Peyer's patch (tissue), 4 donors: ENCODE measurements at regions not wholly inside any gene's neighbourhood (a gene's known extent, or its start where the extent isn't known, plus 50 kb on each side); places are given as distances from the start of the nearest gene placed in this dataset.

Source experiments
- POLR2A ChIP-seq, 2 donors: fragments of 450-650 bp; IDR thresholded peaks; one replicate each; pipeline ENCODE4 v1.5.1; 2017; ENCODE audit warnings: antibody characterized with exemption in 2 of 2, mild to moderate bottlenecking in 2 of 2, moderate library complexity in 2 of 2
- TF ChIP-seq, protein P1 (sequence below), 6 experiments: fragments of 450-650 bp in 4 of 6; fragments of 200-600 bp in 2 of 6; sonication (generic) in 1 of 6; IDR thresholded peaks; one replicate each; pipeline ENCODE4 v1.5.1; 2017 to 2019; ENCODE audit warnings: antibody characterized with exemption in 6 of 6, mild to moderate bottlenecking in 3 of 6, moderate library complexity in 1 of 6

DNA sequence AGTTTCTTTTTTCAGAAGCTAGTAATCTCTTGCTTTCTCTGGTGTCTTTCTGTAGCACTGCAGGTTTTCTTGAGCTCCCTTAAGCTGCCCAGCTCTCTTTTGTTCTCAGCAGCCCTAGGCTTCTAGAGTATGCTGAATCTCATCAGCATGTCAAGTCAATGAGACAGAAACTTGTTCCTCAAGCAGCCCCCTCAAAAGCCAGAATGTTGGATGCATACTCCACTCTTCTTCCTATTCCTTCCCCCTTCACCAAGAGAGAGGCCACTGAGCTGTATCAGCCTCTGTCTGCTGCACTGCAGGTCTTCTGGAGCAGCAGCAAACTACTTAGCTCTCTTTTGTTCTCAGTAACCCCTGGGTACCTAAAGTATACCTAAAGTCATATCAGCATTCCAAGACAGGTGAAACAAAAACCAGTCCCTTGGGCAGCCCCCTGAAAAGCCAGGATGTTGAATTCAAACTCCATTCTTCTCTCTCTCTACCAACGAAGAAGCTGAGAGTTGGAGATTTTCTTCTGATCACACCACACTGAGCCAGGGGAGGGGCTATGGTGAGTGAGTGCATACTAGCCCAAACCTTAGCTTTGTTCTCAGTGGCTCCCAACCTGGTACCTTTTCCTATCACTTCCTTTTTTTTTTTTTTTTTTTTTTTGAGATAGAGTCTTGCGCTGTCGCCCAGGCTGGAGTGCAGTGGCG lies 73.3 kb upstream of the WAC start:
- TF ChIP-seq, protein P1, sequence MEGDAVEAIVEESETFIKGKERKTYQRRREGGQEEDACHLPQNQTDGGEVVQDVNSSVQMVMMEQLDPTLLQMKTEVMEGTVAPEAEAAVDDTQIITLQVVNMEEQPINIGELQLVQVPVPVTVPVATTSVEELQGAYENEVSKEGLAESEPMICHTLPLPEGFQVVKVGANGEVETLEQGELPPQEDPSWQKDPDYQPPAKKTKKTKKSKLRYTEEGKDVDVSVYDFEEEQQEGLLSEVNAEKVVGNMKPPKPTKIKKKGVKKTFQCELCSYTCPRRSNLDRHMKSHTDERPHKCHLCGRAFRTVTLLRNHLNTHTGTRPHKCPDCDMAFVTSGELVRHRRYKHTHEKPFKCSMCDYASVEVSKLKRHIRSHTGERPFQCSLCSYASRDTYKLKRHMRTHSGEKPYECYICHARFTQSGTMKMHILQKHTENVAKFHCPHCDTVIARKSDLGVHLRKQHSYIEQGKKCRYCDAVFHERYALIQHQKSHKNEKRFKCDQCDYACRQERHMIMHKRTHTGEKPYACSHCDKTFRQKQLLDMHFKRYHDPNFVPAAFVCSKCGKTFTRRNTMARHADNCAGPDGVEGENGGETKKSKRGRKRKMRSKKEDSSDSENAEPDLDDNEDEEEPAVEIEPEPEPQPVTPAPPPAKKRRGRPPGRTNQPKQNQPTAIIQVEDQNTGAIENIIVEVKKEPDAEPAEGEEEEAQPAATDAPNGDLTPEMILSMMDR (IDR thresholded peaks at IDR 0.05) = no peak
- no peak for TF ChIP-seq POLR2A (IDR thresholded peaks at IDR 0.05)
